Neural cell (in vitro differentiated cells): ENCODE measurements at regions not wholly inside any gene's neighbourhood (a gene's known extent, or its start where the extent isn't known, plus 50 kb on each side); places are given as distances from the start of the nearest gene placed in this dataset.

Experiments
- H2AFZ ChIP-seq: fragments of 200-600, 300-800 bp; sonication (generic), shearing (Covaris generic); 2 replicates; pipeline ENCODE4 v1.6.0; 2014; ENCODE audit warnings: low read depth, mild to moderate bottlenecking, antibody characterized with exemption, low read length, moderate library complexity
- H3F3A ChIP-seq: fragments of 200-600 bp; shearing (Covaris generic); 2 replicates; pipeline ENCODE4 v1.6.1; 2016; ENCODE audit warnings: mild to moderate bottlenecking, moderate library complexity, mixed read lengths, antibody characterized with exemption, low read length; ENCODE audit not compliant: insufficient read depth, poor library complexity, severe bottlenecking
- H3K27ac ChIP-seq: fragments of 200-600, 300-800 bp; sonication (generic), shearing (Covaris generic); 2 replicates; pipeline ENCODE4 v1.5.1; 2014; ENCODE audit warnings: mild to moderate bottlenecking, low read length, moderate library complexity
- H3K27me3 ChIP-seq: fragments of 300-800, 200-600 bp; sonication (generic), shearing (Covaris generic); 2 replicates; pipeline ENCODE4 v1.6.0; 2014; ENCODE audit warnings: mild to moderate bottlenecking, low read depth, low read length, moderate library complexity; ENCODE audit not compliant: insufficient read depth
- H3K36me3 ChIP-seq: fragments of 300-800, 200-600 bp; sonication (generic), shearing (Covaris generic); 2 replicates; pipeline ENCODE4 v1.5.1; 2014; ENCODE audit warnings: mild to moderate bottlenecking, antibody characterized with exemption, low read length, moderate library complexity; ENCODE audit not compliant: insufficient read depth
- H3K4me2 ChIP-seq: fragments of 300-800, 200-600 bp; sonication (generic), shearing (Covaris generic); 2 replicates; pipeline ENCODE4 v1.6.0; 2014; ENCODE audit warnings: mild to moderate bottlenecking, low read length
- H3K4me3 ChIP-seq: fragments of 300-800, 200-600 bp; sonication (generic), shearing (Covaris generic); 2 replicates; pipeline ENCODE4 v1.5.1; 2014; ENCODE audit warnings: mild to moderate bottlenecking, low read length, moderate library complexity
- H3K79me2 ChIP-seq: fragments of 200-600 bp; shearing (Covaris generic); replicated peaks from 2 replicates; pipeline ENCODE4 v1.6.0; 2014; ENCODE audit warnings: mild to moderate bottlenecking, low read length, moderate library complexity; ENCODE audit not compliant: insufficient read depth
- H3K9ac ChIP-seq: fragments of 300-800, 200-600 bp; sonication (generic), shearing (Covaris generic); 2 replicates; pipeline ENCODE4 v1.6.1; 2016; ENCODE audit warnings: mild to moderate bottlenecking, low read length, mixed read lengths
- H3K9me2 ChIP-seq: fragments of 200-600 bp; shearing (Covaris generic); 2 replicates; pipeline ENCODE4 v1.6.1; 2016; ENCODE audit warnings: mild to moderate bottlenecking, low read length, mixed read lengths; ENCODE audit not compliant: insufficient read depth
- H3K9me3 ChIP-seq: fragments of 200-600, 300-800 bp; sonication (generic), shearing (Covaris generic); 2 replicates; pipeline ENCODE4 v1.6.1; 2016; ENCODE audit warnings: mild to moderate bottlenecking, mixed run types, low read length, moderate library complexity, mixed read lengths
- H4K20me1 ChIP-seq: fragments of 200-600 bp; shearing (Covaris generic); 2 replicates; pipeline ENCODE4 v1.6.1; 2016; ENCODE audit warnings: mild to moderate bottlenecking, mixed run types; ENCODE audit not compliant: insufficient read depth
- CTCF ChIP-seq: fragments of 450-650 bp; IDR thresholded peaks from 2 replicates; pipeline ENCODE4 v1.5.1; 2014; ENCODE audit warnings: antibody characterized with exemption, mild to moderate bottlenecking, moderate library complexity; ENCODE audit not compliant: poor library complexity, severe bottlenecking
- EP300 ChIP-seq: fragments of 450-650 bp; conservative IDR thresholded peaks from 2 replicates; pipeline ENCODE4 v1.6.1; 2014; ENCODE audit warnings: antibody characterized with exemption, mild to moderate bottlenecking, moderate library complexity; ENCODE audit not compliant: poor library complexity, severe bottlenecking
- EZH2 ChIP-seq: fragments of 200-600, 300-800 bp; shearing (Covaris generic), sonication (generic); IDR thresholded peaks from 2 replicates; pipeline ENCODE4 v1.6.1; 2014; ENCODE audit warnings: antibody characterized with exemption, low read length, borderline replicate concordance, mild to moderate bottlenecking; ENCODE audit not compliant: insufficient read depth, poor library complexity, severe bottlenecking
- MXI1 ChIP-seq: fragments of 450-650 bp; conservative IDR thresholded peaks from 2 replicates; pipeline ENCODE4 v1.6.1; 2014; ENCODE audit warnings: antibody characterized with exemption, mild to moderate bottlenecking; ENCODE audit not compliant: poor library complexity, severe bottlenecking
- POLR2AphosphoS5 ChIP-seq: IDR thresholded peaks from 2 replicates; pipeline ENCODE4 v1.6.1; 2012
- RAD21 ChIP-seq: fragments of 450-650 bp; conservative IDR thresholded peaks from 2 replicates; pipeline ENCODE4 v1.6.1; 2014; ENCODE audit warnings: antibody characterized with exemption, mild to moderate bottlenecking, moderate library complexity
- REST ChIP-seq: IDR thresholded peaks from 2 replicates; pipeline ENCODE4 v1.6.1; 2012; ENCODE audit warnings: borderline replicate concordance
- SMC3 ChIP-seq: fragments of 450-650 bp; conservative IDR thresholded peaks from 2 replicates; pipeline ENCODE4 v1.6.1; 2014; ENCODE audit warnings: antibody characterized with exemption, mild to moderate bottlenecking, moderate library complexity; ENCODE audit not compliant: poor library complexity
- TAF1 ChIP-seq: IDR thresholded peaks from 2 replicates; pipeline ENCODE4 v1.6.1; 2012; ENCODE audit warnings: low read depth

GRCh38 chr5:30725073-30725472 lies 468.4 kb upstream of the CDH6 start:
- H2AFZ ChIP-seq = no peak overlapping the region
- H3K27me3 ChIP-seq = no peaks in the 10 kb centered on the region
- H3K9ac ChIP-seq = no peak overlapping the region
- no peaks in the 10 kb centered on the region for H3K79me2 ChIP-seq
- TF ChIP-seq TAF1 (no peak), MXI1 (no peak), RAD21 (no peak), REST (no peak), CTCF (no peak), EP300 (no peak), SMC3 (no peak), POLR2AphosphoS5 (no peak), EZH2 (no peak)
- no peaks in the 10 kb centered on the region for H3F3A ChIP-seq
- H3K4me3 ChIP-seq = no peak overlapping the region
- no peak overlapping the region for H3K4me2 ChIP-seq
- no peaks in the 10 kb centered on the region for H4K20me1 ChIP-seq
- no peak overlapping the region for H3K27ac ChIP-seq
- H3K9me2 ChIP-seq = no peaks in the 10 kb centered on the region
- no peaks in the 10 kb centered on the region for H3K36me3 ChIP-seq
- no peaks in the 10 kb centered on the region for H3K9me3 ChIP-seq

GRCh38 chr5:30698217-30698616 lies 495.3 kb upstream of the CDH6 start:
- no peak overlapping the region for H2AFZ ChIP-seq

More at GRCh38 chr5:30698217-30698616, 495.3 kb upstream of the CDH6 start:
- Histone ChIP-seq H3K27ac (no peak overlapping the region), H3K9me2 (no peaks in the 10 kb centered on the region), H4K20me1 (no peaks in the 10 kb centered on the region), H3K79me2 (no peaks in the 10 kb centered on the region), H3K4me2 (no peak overlapping the region), H3K9ac (no peak overlapping the region), H3K36me3 (no peaks in the 10 kb centered on the region), H3F3A (no peaks in the 10 kb centered on the region), H3K27me3 (no peaks in the 10 kb centered on the region), H3K4me3 (no peak overlapping the region), H3K9me3 (peaks cover 6% of the 10 kb centered on the region)
- no peak for TF ChIP-seq CTCF
